Endothelial cell of umbilical vein (primary cell): ENCODE measurements at regions not wholly inside any gene's neighbourhood (a gene's known extent, or its start where the extent isn't known, plus 50 kb on each side); places are given as distances from the start of the nearest gene placed in this dataset.

Experiments used
- BruUV-seq: library from RNA; stranded (reverse); fragments of 400-500 nt; replicated peaks from 2 replicates; lab custom pipeline; 2021; lab: Mats Ljungman, UMichigan
- CTCF ChIA-PET: fragments of 300-600, 350-600 bp; sonication (Branson Sonifier 250); formaldehyde crosslinking; loops from one replicate; lab custom pipeline; 2021; ENCODE audit warnings: antibody characterized with exemption, inconsistent platforms; lab: Charles Lee
- POLR2A ChIA-PET: fragments of 300-600, 350-600 bp; sonication (Branson Sonifier 250); formaldehyde crosslinking; loops from one replicate; lab custom pipeline; 2021; ENCODE audit warnings: antibody characterized with exemption, inconsistent platforms; lab: Charles Lee
- DNase-seq: peaks from one replicate; pipeline ENCODE4 v3.0.0-alpha.2; 2011; ENCODE audit warnings: low read depth, low spot score
- FAIRE-seq: peaks from 2 replicates; lab custom pipeline; 2011; peaks lifted over from hg19 to GRCh38; lab: Jason Lieb, UNC
- H2AFZ ChIP-seq: 2 replicates; pipeline ENCODE4 v1.6.0; 2012; ENCODE audit warnings: low read depth, low read length, control low read depth, inconsistent platforms
- H3K27ac ChIP-seq: 2 replicates; pipeline ENCODE4 v1.5.1; 2011; ENCODE audit warnings: low read depth, mild to moderate bottlenecking, control low read depth, low read length, moderate library complexity; ENCODE audit not compliant: insufficient read depth
- H3K27me3 ChIP-seq, 2 experiments: 2 replicates each; pipeline versions ENCODE4 v1.6.0 to v1.6.1; 2011; ENCODE audit warnings: low read length in 2 of 2, mixed read lengths in 1 of 2; ENCODE audit not compliant: control insufficient read depth in 2 of 2, insufficient read depth in 2 of 2
- H3K36me3 ChIP-seq, 2 experiments: 2 replicates in 1 of 2; 3 replicates in 1 of 2; pipeline ENCODE4 v1.5.1; 2011; ENCODE audit warnings: low read length in 2 of 2, mild to moderate bottlenecking in 1 of 2, moderate library complexity in 1 of 2; ENCODE audit not compliant: control insufficient read depth in 2 of 2, insufficient read depth in 2 of 2; ENCODE audit errors: extremely low read depth in 1 of 2
- H3K4me1 ChIP-seq: 3 replicates; pipeline ENCODE4 v1.5.1; 2011; ENCODE audit warnings: mild to moderate bottlenecking, low read length; ENCODE audit not compliant: control insufficient read depth, insufficient read depth; ENCODE audit errors: extremely low read depth
- H3K4me2 ChIP-seq: 2 replicates; pipeline ENCODE4 v1.6.1; 2011; ENCODE audit warnings: low read length, control low read depth, mixed read lengths; ENCODE audit not compliant: insufficient read depth
- H3K4me3 ChIP-seq, 3 experiments: fragments of 200-600 bp in 1 of 3; sonication (generic), shearing (Covaris generic) in 1 of 3; replicated peaks in 1 of 3; 2 replicates each; pipeline ENCODE4 v1.5.1; 2011 to 2016; ENCODE audit warnings: control low read depth in 3 of 3, low read length in 3 of 3, mild to moderate bottlenecking in 2 of 3, inconsistent platforms in 1 of 3, low read depth in 1 of 3, moderate library complexity in 1 of 3; ENCODE audit not compliant: insufficient read depth in 1 of 3
- H3K79me2 ChIP-seq: 2 replicates; pipeline ENCODE4 v1.6.0; 2012; ENCODE audit warnings: low read length, inconsistent platforms; ENCODE audit not compliant: control insufficient read depth, insufficient read depth
- H3K9ac ChIP-seq: replicated peaks from 2 replicates; pipeline ENCODE3; 2011; ENCODE audit warnings: low read length, control low read depth; ENCODE audit not compliant: insufficient read depth; ENCODE audit errors: extremely low read depth
- H3K9me1 ChIP-seq: replicated peaks from 3 replicates; pipeline ENCODE4 v1.6.0; 2011; ENCODE audit warnings: mild to moderate bottlenecking, low read length; ENCODE audit not compliant: control insufficient read depth, insufficient read depth; ENCODE audit errors: extremely low read depth
- H3K9me3 ChIP-seq: replicated peaks from 2 replicates; pipeline ENCODE4 v1.5.1; 2012; ENCODE audit warnings: low read length, inconsistent platforms; ENCODE audit not compliant: control insufficient read depth, insufficient read depth
- H4K20me1 ChIP-seq: replicated peaks from 2 replicates; pipeline ENCODE3; 2011; ENCODE audit warnings: mild to moderate bottlenecking, low read length; ENCODE audit not compliant: control insufficient read depth, insufficient read depth; ENCODE audit errors: extremely low read depth
- CTCF ChIP-seq, 2 donors: IDR thresholded peaks; 1 replicate in 1 of 2; 2 replicates in 1 of 2; pipeline ENCODE4 v1.5.1; 2011; ENCODE audit warnings: low read length in 2 of 2, mild to moderate bottlenecking in 2 of 2, moderate library complexity in 2 of 2, control low read depth in 1 of 2, inconsistent platforms in 1 of 2, low read depth in 1 of 2; ENCODE audit not compliant: insufficient read depth in 1 of 2; ENCODE audit errors: extremely low read depth in 1 of 2
- EZH2 ChIP-seq: IDR thresholded peaks from 2 replicates; pipeline ENCODE4 v1.6.1; 2012; ENCODE audit warnings: borderline replicate concordance, low read depth, mild to moderate bottlenecking, moderate library complexity, low read length, inconsistent platforms; ENCODE audit not compliant: severe bottlenecking
- FOS ChIP-seq: IDR thresholded peaks from 2 replicates; pipeline ENCODE4 v1.6.1; 2011; ENCODE audit warnings: mild to moderate bottlenecking, low read length, moderate library complexity, borderline replicate concordance; ENCODE audit not compliant: insufficient read depth
- GATA2 ChIP-seq: IDR thresholded peaks from 2 replicates; pipeline ENCODE4 v1.7.0; 2011; ENCODE audit warnings: low read depth, mild to moderate bottlenecking, moderate library complexity, mixed read lengths, low read length; ENCODE audit not compliant: insufficient read length, insufficient read depth
- JUN ChIP-seq: IDR thresholded peaks from 2 replicates; pipeline ENCODE4 v1.6.1; 2011; ENCODE audit warnings: borderline replicate concordance, low read depth; ENCODE audit not compliant: insufficient read length, insufficient read depth
- MAX ChIP-seq: IDR thresholded peaks from 2 replicates; pipeline ENCODE4 v1.6.1; 2011; ENCODE audit not compliant: insufficient read depth, insufficient read length
- MYC ChIP-seq: IDR thresholded peaks from one replicate; pipeline ENCODE4 v1.6.1; 2011; ENCODE audit warnings: mild to moderate bottlenecking, low read depth, low read length
- POLR2A ChIP-seq: IDR thresholded peaks from 2 replicates; pipeline ENCODE4 v1.6.1; 2012; ENCODE audit warnings: low read depth, mild to moderate bottlenecking, control low read depth, low read length
- POLR2AphosphoS5 ChIP-seq: IDR thresholded peaks from 2 replicates; pipeline ENCODE4 v1.6.1; 2012; ENCODE audit warnings: low read depth, mild to moderate bottlenecking, control low read depth, low read length, moderate library complexity; ENCODE audit not compliant: insufficient read depth
- dilution Hi-C: fragments of 300-500 bp; cut with MboI; formaldehyde crosslinking; loops from one replicate; pipeline ENCODE4 v1.15.0; 2019; ENCODE audit warnings: low sequenced_read_pairs; ENCODE audit not compliant: extremely low pct_ligation_motif_present
- intact Hi-C: fragments of 100-400 bp; cut with micrococcal nuclease; formaldehyde crosslinking; loops from one replicate; pipeline ENCODE4 v1.10.0; 2022

DNA sequence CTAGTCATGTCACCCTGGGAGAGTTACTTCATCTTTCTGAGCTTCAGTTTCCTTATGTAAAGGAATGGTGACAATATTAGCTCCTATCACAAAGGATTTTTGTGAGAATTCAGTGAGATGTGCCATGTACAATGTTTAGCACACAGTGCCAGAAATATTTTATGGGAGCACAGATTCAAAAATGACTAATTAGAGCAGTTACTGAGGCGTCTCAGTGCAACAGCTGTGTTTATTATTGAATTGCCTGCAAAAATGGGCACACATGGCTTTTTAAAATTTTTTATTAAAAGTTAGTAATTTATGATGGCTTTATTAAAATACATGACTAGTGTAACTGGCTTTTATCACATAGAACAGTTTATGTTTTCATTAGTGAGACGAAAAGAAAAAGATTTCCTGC lies 134.3 kb upstream of the AHI1 start:
- no peaks in the 10 kb centered on the region for H3K9me1 ChIP-seq
- TF ChIP-seq JUN, result no peak
- TF ChIP-seq FOS, result no peak
- no peak for TF ChIP-seq POLR2AphosphoS5
- TF ChIP-seq CTCF (IDR thresholded peaks at IDR 0.05; ENCODE audit: extremely low read depth in 1 of 2, insufficient read depth in 1 of 2, low read depth in 1 of 2, low read length in 2 of 2), result no peak
- TF ChIP-seq MYC, result no peak
- no peak for TF ChIP-seq MAX
- TF ChIP-seq GATA2, result no peak
- no peak for TF ChIP-seq EZH2
- no peak for TF ChIP-seq POLR2A
- no peaks in the 10 kb centered on the region for H4K20me1 ChIP-seq
- H3K4me3 ChIP-seq, result no peak overlapping the region
- H3K36me3 ChIP-seq, result no peaks in the 10 kb centered on the region
- FAIRE-seq (no peak), DNase-seq (peak; percentile 46)
- no peaks in the 10 kb centered on the region for H3K27me3 ChIP-seq
- peaks cover 21% of the 10 kb centered on the region for H3K4me1 ChIP-seq
- CTCF ChIA-PET, result interaction anchor here (1.4 kb wide), 1 partner anchor 96 kb away, joined by 5 read pairs; no protein-coding TSS in a partner anchor
- H3K4me2 ChIP-seq, result peak overlapping the region; percentile 32
- peak overlapping the region; percentile 80 for H3K27ac ChIP-seq
- intact Hi-C loops, result loop anchor here (2.0 to 5.0 kb wide), 4 partner anchors 35 to 403 kb away; no protein-coding TSS in a partner anchor
- dilution Hi-C loops, result no loop called here
- no peak overlapping the region for H3K9ac ChIP-seq
- H3K79me2 ChIP-seq, result no peaks in the 10 kb centered on the region
- H3K9me3 ChIP-seq, result no peaks in the 10 kb centered on the region
- POLR2A ChIA-PET, result no interaction called here
- H2AFZ ChIP-seq, result peak overlapping the region; percentile 70
- BruUV-seq, result no TSS peak
